ENCODE measurements at regions not wholly inside any gene's neighbourhood (a gene's known extent, or its start where the extent isn't known, plus 50 kb on each side); places are given as distances from the start of the nearest gene placed in this dataset.

GRCh38 chr15:62933386-62933785, 109.2 kb upstream of the TPM1 start:
- Histone ChIP-seq H3K36me3 (no peaks in the 10 kb centered on the region), H3K4me3 (no peak overlapping the region), H3K9me3 (no peaks in the 10 kb centered on the region), H3K4me1 (peaks cover 7 to 24% of the 10 kb centered on the region in 2 donors), H3K27me3 (no peaks in the 10 kb centered on the region), H3K27ac (no peak overlapping the region)
- DNase-seq (ENCODE audit: low spot score in 2 of 2): no peak
- TF ChIP-seq, protein P1, sequence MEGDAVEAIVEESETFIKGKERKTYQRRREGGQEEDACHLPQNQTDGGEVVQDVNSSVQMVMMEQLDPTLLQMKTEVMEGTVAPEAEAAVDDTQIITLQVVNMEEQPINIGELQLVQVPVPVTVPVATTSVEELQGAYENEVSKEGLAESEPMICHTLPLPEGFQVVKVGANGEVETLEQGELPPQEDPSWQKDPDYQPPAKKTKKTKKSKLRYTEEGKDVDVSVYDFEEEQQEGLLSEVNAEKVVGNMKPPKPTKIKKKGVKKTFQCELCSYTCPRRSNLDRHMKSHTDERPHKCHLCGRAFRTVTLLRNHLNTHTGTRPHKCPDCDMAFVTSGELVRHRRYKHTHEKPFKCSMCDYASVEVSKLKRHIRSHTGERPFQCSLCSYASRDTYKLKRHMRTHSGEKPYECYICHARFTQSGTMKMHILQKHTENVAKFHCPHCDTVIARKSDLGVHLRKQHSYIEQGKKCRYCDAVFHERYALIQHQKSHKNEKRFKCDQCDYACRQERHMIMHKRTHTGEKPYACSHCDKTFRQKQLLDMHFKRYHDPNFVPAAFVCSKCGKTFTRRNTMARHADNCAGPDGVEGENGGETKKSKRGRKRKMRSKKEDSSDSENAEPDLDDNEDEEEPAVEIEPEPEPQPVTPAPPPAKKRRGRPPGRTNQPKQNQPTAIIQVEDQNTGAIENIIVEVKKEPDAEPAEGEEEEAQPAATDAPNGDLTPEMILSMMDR (IDR thresholded peaks at IDR 0.05): no peak
- intact Hi-C loops (cut with DNase I): no loop called here

- no peak for DNase-seq (ENCODE audit: low spot score in 2 of 2)
- Histone ChIP-seq H3K36me3 (no peaks in the 10 kb centered on the region), H3K4me1 (peaks cover 7 to 16% of the 10 kb centered on the region in 2 donors), H3K27ac (peak overlapping the region; percentile 16 to 49), H3K9me3 (no peaks in the 10 kb centered on the region), H3K27me3 (no peaks in the 10 kb centered on the region), H3K4me3 (no peak overlapping the region)
- TF ChIP-seq, protein P1 (IDR thresholded peaks at IDR 0.05): no peak
- intact Hi-C loops (cut with DNase I): no loop called here
Measured at GRCh38 chr15:62934236-62934971, 108.1 kb upstream of the TPM1 start.

GRCh38 chr15:62935300-62936081, 107.1 kb upstream of the TPM1 start:
- Histone ChIP-seq H3K27me3 (no peaks in the 10 kb centered on the region), H3K4me1 (peaks cover 14 to 23% of the 10 kb centered on the region in 2 donors), H3K27ac (peak overlapping the region; percentile 18 to 49), H3K36me3 (no peaks in the 10 kb centered on the region), H3K4me3 (no peak overlapping the region), H3K9me3 (no peaks in the 10 kb centered on the region)
- DNase-seq (ENCODE audit: low spot score in 2 of 2): no peak
- intact Hi-C loops (cut with DNase I): no loop called here
- TF ChIP-seq, protein P1 (IDR thresholded peaks at IDR 0.05): no peak

DNA sequence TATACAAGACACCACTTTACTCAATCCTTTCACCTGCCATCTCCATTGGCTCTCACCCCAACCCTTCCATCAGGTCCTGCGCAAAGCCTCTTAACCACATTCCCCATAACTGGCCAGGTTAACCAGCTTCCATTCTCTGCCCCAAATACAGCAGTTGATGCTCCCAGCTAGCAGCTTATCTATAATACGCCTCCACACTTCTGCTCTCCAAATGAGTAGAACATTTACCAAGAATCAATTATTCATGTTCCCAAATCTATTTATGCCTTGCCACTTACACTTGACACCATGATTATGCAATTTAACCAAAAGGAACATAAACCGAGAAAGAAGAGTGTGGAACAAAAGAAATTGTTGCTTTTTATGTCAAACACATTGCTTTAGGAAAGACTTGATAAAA, 103.7 kb upstream of the TPM1 start:
- intact Hi-C loops (cut with DNase I): no loop called here
- H3K4me3 ChIP-seq: no peak overlapping the region
- TF ChIP-seq, protein P1 (IDR thresholded peaks at IDR 0.05): no peak
- peak overlapping the region; percentile 16 to 92 for H3K27ac ChIP-seq
- H3K36me3 ChIP-seq: no peaks in the 10 kb centered on the region
- H3K27me3 ChIP-seq: no peaks in the 10 kb centered on the region
- DNase-seq (ENCODE audit: low spot score in 2 of 2): no peak
- H3K4me1 ChIP-seq: peaks cover 16 to 28% of the 10 kb centered on the region in 2 donors
- H3K9me3 ChIP-seq: no peaks in the 10 kb centered on the region

DNA sequence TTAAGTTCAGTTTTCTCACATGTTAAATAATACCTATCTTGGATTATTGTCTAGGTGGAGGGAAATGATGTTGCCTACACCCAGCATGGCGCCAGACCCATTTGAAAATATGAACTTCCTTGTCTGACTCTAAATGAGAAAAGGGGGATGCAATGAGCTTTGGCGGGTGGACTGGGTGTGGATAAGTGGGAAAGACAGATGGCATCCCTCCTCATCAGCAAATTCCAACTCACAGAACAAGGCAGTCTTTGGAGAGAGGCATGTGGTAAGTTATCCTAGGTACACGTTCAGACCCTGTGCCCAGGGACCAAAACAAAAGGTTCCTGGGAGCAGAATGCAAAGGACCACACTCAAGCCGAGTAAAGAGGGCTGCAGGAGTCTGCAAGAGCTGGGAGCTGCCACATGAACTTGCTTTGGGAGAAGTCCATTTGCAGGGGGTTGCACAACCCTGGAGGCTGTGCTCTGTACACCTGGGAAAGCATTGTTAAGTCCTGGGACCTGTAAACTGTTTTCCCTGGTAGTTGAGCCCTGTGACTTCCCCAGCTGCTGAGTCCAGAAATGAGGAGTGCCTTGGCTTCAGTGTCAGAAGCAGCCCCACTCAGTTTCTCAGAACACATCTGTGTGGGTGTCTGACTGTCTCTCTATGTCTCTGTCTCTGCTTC, 102.3 kb upstream of the TPM1 start:
- peak in 1 of 2 donors; percentile 61 for DNase-seq (ENCODE audit: low spot score in 2 of 2)
- H3K36me3 ChIP-seq: no peaks in the 10 kb centered on the region
- peaks cover 16 to 17% of the 10 kb centered on the region in 2 donors for H3K4me1 ChIP-seq
- no peak overlapping the region for H3K4me3 ChIP-seq
- H3K27ac ChIP-seq: peak overlapping the region; percentile 81 to 92
- TF ChIP-seq, protein P1 (IDR thresholded peaks at IDR 0.05): no peak
- H3K27me3 ChIP-seq: no peaks in the 10 kb centered on the region
- H3K9me3 ChIP-seq: no peaks in the 10 kb centered on the region
- intact Hi-C loops (cut with DNase I): loop anchor here (5.0 kb wide), 3 partner anchors 43 to 102 kb away; partner anchors contain the start of gene TPM1

Measured in ascending aorta (tissue), 2 donors.